Breast epithelium (tissue), 4 donors: ENCODE measurements at regions not wholly inside any gene's neighbourhood (a gene's known extent, or its start where the extent isn't known, plus 50 kb on each side); places are given as distances from the start of the nearest gene placed in this dataset.

Experiments
- DNase-seq, 2 donors: peaks; one replicate each; pipeline ENCODE4 v3.0.0-alpha.2; 2019; ENCODE audit warnings: low spot score in 2 of 2
- H3K27ac ChIP-seq, 2 donors: fragments of 200-600 bp; sonication (generic) in 1 of 2; one replicate each; pipeline ENCODE4 v1.5.1; 2016 to 2019; ENCODE audit warnings: mild to moderate bottlenecking in 1 of 2
- H3K27me3 ChIP-seq, 2 donors: fragments of 200-600 bp; sonication (generic) in 1 of 2; one replicate each; pipeline versions ENCODE4 v1.5.1 to v1.6.0; 2017 to 2019; ENCODE audit warnings: control low read depth in 1 of 2, mild to moderate bottlenecking in 1 of 2
- H3K36me3 ChIP-seq: fragments of 200-600 bp; one replicate; pipeline ENCODE4 v1.5.1; 2019
- H3K4me1 ChIP-seq, 2 donors: fragments of 200-600 bp; sonication (generic); one replicate each; pipeline ENCODE4 v1.5.1; 2016 to 2019; ENCODE audit warnings: control low read depth in 1 of 2
- H3K4me3 ChIP-seq, 3 donors: fragments of 200-600 bp; sonication (generic); 1 replicate in 2 of 3; 2 replicates in 1 of 3; pipeline ENCODE4 v1.5.1; 2016 to 2019; ENCODE audit warnings: mild to moderate bottlenecking in 3 of 3, moderate library complexity in 2 of 3
- H3K9me3 ChIP-seq, 2 donors: fragments of 200-600 bp; sonication (generic) in 1 of 2; one replicate each; pipeline ENCODE4 v1.5.1; 2016 to 2019; ENCODE audit warnings: control low read depth in 1 of 2
- POLR2A ChIP-seq: fragments of 450-650 bp; IDR thresholded peaks from one replicate; pipeline ENCODE4 v1.6.1; 2016; ENCODE audit warnings: antibody characterized with exemption, mild to moderate bottlenecking, moderate library complexity
- POLR2AphosphoS5 ChIP-seq, 3 donors: sonication (generic); formaldehyde crosslinking; IDR thresholded peaks; one replicate each; pipeline ENCODE4 v1.6.1; 2017; ENCODE audit warnings: antibody characterized with exemption in 3 of 3
- intact Hi-C: fragments of 100-400 bp; cut with DNase I; formaldehyde crosslinking; loops from one replicate; pipeline ENCODE4 v1.15.1; 2023; ENCODE audit warnings: low total_unique reads
- TF ChIP-seq, protein P1 (sequence below), 3 donors: fragments of 450-650 bp; IDR thresholded peaks; one replicate each; pipeline ENCODE4 v1.5.1; 2016 to 2017; ENCODE audit warnings: antibody characterized with exemption in 3 of 3, mild to moderate bottlenecking in 3 of 3, moderate library complexity in 3 of 3

DNA sequence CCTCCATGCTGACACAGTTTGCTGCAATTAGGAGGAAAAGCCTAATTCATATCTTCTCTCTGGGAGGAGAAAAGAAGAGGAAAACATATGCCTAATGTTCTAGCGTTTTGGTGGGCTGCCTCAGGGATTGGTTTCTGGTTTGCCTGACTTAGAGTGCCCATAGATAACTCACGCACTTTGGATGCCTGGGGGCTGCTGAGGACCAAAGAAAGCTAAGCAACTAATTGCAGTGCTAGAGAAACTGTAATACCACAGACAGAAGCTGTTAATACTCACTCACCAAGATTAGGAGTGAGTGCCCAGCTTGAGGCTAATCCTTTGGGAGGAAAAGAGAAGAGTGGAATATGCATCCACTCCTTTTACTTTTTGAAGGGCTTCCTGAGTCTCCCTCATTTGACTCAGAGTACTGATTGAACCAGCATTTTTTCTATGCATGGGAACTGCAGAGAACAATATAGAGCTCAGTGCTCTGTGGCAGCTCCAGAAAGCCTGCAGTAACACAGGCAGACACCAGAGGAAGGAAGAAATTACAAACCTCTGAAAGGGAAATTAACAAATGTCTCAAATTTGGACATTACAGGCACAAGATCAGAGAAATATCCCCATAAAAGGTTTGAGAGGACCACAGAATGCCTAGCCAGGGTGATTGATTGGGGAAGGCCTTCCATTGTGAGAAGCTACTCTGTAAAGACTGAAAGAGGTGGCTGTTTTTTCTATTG is 666.4 kb downstream of the OLFM4 start:
- Histone ChIP-seq H3K27me3 (no peaks in the 10 kb centered on the region), H3K36me3 (no peaks in the 10 kb centered on the region), H3K4me3 (no peak overlapping the region), H3K4me1 (no peaks in the 10 kb centered on the region), H3K9me3 (peaks cover 0 to 7% of the 10 kb centered on the region in 2 donors), H3K27ac (no peak overlapping the region)
- no peak for DNase-seq
- TF ChIP-seq POLR2AphosphoS5 (IDR thresholded peaks at IDR 0.05) (no peak), POLR2A (no peak)
- TF ChIP-seq, protein P1, sequence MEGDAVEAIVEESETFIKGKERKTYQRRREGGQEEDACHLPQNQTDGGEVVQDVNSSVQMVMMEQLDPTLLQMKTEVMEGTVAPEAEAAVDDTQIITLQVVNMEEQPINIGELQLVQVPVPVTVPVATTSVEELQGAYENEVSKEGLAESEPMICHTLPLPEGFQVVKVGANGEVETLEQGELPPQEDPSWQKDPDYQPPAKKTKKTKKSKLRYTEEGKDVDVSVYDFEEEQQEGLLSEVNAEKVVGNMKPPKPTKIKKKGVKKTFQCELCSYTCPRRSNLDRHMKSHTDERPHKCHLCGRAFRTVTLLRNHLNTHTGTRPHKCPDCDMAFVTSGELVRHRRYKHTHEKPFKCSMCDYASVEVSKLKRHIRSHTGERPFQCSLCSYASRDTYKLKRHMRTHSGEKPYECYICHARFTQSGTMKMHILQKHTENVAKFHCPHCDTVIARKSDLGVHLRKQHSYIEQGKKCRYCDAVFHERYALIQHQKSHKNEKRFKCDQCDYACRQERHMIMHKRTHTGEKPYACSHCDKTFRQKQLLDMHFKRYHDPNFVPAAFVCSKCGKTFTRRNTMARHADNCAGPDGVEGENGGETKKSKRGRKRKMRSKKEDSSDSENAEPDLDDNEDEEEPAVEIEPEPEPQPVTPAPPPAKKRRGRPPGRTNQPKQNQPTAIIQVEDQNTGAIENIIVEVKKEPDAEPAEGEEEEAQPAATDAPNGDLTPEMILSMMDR (IDR thresholded peaks at IDR 0.05), result no peak
- intact Hi-C loops, result no loop called here

DNA sequence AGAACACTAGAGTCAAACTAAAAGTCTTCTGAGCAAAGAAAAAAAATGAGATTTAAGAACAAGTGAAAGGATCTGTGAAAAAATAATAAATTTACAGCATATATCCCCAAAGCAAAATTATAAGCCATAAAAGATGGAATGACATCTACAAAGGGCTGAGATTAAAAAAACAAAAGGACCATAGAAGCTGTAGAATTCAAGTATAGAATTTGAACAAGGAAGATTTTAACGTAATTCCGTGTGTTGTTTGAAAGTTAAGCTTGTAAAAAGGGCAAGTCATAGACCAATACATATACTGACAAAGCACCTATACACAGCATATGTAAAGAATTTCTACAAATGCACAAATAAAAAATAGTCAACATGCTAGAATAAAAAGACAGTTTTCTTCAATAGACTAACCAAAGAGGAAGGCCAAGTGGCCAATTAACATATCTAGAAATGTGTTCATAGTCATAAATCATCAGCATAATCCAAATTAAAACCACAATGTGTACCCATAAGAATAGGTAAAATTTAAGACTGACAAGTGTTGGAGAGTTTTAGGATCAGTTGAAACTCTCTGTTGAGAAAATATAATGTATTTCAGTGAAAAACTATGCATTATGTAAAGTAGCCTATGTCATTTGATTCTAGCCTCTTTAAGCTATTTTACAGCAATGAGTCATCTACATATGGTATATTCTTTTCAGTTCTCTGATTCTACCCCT is 674.9 kb downstream of the OLFM4 start:
- no peak for DNase-seq
- H3K27me3 ChIP-seq, result no peaks in the 10 kb centered on the region
- peaks cover 0 to 5% of the 10 kb centered on the region in 2 donors for H3K9me3 ChIP-seq
- TF ChIP-seq, protein P1 (IDR thresholded peaks at IDR 0.05), result no peak
- TF ChIP-seq POLR2AphosphoS5 (IDR thresholded peaks at IDR 0.05) (no peak), POLR2A (no peak)
- intact Hi-C loops, result no loop called here
- H3K27ac ChIP-seq, result no peak overlapping the region
- H3K4me3 ChIP-seq, result no peak overlapping the region
- no peaks in the 10 kb centered on the region for H3K4me1 ChIP-seq
- H3K36me3 ChIP-seq, result no peaks in the 10 kb centered on the region

- Histone ChIP-seq H3K36me3 (no peaks in the 10 kb centered on the region), H3K9me3 (peaks cover 2 to 18% of the 10 kb centered on the region in 2 donors), H3K27me3 (no peaks in the 10 kb centered on the region), H3K4me3 (no peak overlapping the region), H3K27ac (no peak overlapping the region), H3K4me1 (no peaks in the 10 kb centered on the region)
- TF ChIP-seq POLR2A (no peak), POLR2AphosphoS5 (IDR thresholded peaks at IDR 0.05) (no peak)
- TF ChIP-seq, protein P1 (IDR thresholded peaks at IDR 0.05), result no peak
- intact Hi-C loops, result no loop called here
- DNase-seq, result no peak
Observed at GRCh38 chr13:53719281-53719680, 690.7 kb downstream of the OLFM4 start.

DNA sequence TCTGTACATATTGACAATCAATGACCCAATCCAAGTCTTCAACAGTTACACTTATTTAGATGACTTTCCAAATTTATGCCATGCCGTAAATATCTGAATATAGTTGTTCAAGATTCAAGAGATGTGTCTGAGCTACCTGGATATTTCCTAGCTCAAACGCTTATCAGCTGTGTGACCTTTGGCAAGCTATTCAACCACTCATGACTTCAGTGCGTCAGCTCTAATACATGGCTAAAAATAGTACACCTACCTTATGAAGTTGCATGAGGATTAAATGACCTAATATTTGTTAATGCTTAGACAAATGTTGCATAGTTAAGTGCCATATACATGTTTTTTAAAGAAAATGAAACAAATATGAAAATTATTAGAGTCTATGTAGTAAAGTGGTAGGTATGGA is 704.1 kb downstream of the OLFM4 start:
- DNase-seq, result no peak
- Histone ChIP-seq H3K36me3 (no peaks in the 10 kb centered on the region), H3K4me1 (no peaks in the 10 kb centered on the region), H3K27ac (no peak overlapping the region), H3K4me3 (no peak overlapping the region), H3K27me3 (no peaks in the 10 kb centered on the region), H3K9me3 (no peaks in the 10 kb centered on the region)
- intact Hi-C loops, result no loop called here
- TF ChIP-seq POLR2AphosphoS5 (IDR thresholded peaks at IDR 0.05), result no peak
- no peak for TF ChIP-seq POLR2A
- TF ChIP-seq, protein P1 (IDR thresholded peaks at IDR 0.05), result no peak

DNA sequence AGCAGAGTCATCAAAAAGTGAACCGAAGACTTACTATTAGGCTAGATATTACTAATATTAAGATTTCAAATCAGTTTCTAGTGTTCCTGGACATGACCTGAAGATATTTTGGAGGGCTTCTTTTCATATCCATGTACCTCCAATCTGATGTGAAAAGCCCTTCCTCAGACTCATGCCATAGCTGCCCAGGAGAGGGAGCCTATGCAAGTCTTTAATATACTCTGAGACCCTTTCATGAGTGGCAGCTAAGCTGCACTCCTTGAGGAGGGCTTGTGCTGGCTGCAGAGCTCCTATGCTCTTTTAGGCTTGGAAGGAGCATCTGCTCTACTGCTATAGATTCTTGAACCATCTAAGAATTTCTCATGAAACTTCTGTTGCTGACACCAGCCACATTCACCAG is 715.3 kb downstream of the OLFM4 start:
- no peaks in the 10 kb centered on the region for H3K9me3 ChIP-seq
- H3K27ac ChIP-seq, result no peak overlapping the region
- H3K36me3 ChIP-seq, result no peaks in the 10 kb centered on the region
- no peaks in the 10 kb centered on the region for H3K27me3 ChIP-seq
- intact Hi-C loops, result no loop called here
- DNase-seq, result no peak
- no peak overlapping the region for H3K4me3 ChIP-seq
- TF ChIP-seq POLR2AphosphoS5 (IDR thresholded peaks at IDR 0.05), result no peak
- no peak for TF ChIP-seq POLR2A
- TF ChIP-seq, protein P1 (IDR thresholded peaks at IDR 0.05), result no peak
- no peaks in the 10 kb centered on the region for H3K4me1 ChIP-seq
